Immature natural killer cell (primary cell): ENCODE measurements at regions not wholly inside any gene's neighbourhood (a gene's known extent, or its start where the extent isn't known, plus 50 kb on each side); places are given as distances from the start of the nearest gene placed in this dataset.
A peak's percentile ranks its signal among the peaks of the same experiment; 100 is the strongest.

Source experiments
- DNase-seq, 3 donors: peaks; one replicate each; pipeline ENCODE4 v3.0.0; 2022; ENCODE audit warnings: mixed read lengths in 1 of 3
- H3K27ac Mint-ChIP-seq, 6 donors: one replicate each; pipeline ENCODE4 v1.8.0; 2020; ENCODE audit warnings: mixed read lengths in 6 of 6, mild to moderate bottlenecking in 5 of 6, inconsistent platforms in 4 of 6, moderate library complexity in 3 of 6
- H3K27me3 Mint-ChIP-seq, 3 donors: one replicate each; pipeline ENCODE4 v1.8.0; 2020 to 2021; ENCODE audit warnings: low read depth in 3 of 3, mild to moderate bottlenecking in 3 of 3, mixed read lengths in 3 of 3, moderate library complexity in 3 of 3, inconsistent platforms in 1 of 3
- H3K36me3 Mint-ChIP-seq, 3 donors: one replicate each; pipeline ENCODE4 v1.8.0; 2020; ENCODE audit warnings: mixed read lengths in 3 of 3, inconsistent platforms in 2 of 3, mild to moderate bottlenecking in 2 of 3
- H3K4me1 Mint-ChIP-seq, 2 donors: one replicate each; pipeline ENCODE4 v1.8.0; 2020; ENCODE audit warnings: inconsistent platforms in 2 of 2, mild to moderate bottlenecking in 2 of 2, mixed read lengths in 2 of 2, moderate library complexity in 1 of 2
- H3K4me3 Mint-ChIP-seq, 5 donors: one replicate each; pipeline ENCODE4 v1.8.0; 2020; ENCODE audit warnings: mild to moderate bottlenecking in 5 of 5, mixed read lengths in 5 of 5, inconsistent platforms in 3 of 5, moderate library complexity in 3 of 5
- H3K9me3 Mint-ChIP-seq, 6 donors: one replicate each; pipeline ENCODE4 v1.8.0; 2020; ENCODE audit warnings: mild to moderate bottlenecking in 6 of 6, mixed read lengths in 6 of 6, inconsistent platforms in 4 of 6, moderate library complexity in 3 of 6

GRCh38 chr1:38569932-38570656, 289.5 kb downstream of the RRAGC start:
- no peaks in the 10 kb centered on the region for H3K36me3 Mint-ChIP-seq
- peaks cover 0 to 19% (median 6%) of the 10 kb centered on the region in 3 donors for H3K27me3 Mint-ChIP-seq
- H3K4me3 Mint-ChIP-seq = no peak overlapping the region
- no peaks in the 10 kb centered on the region for H3K4me1 Mint-ChIP-seq
- no peak overlapping the region for H3K27ac Mint-ChIP-seq
- DNase-seq = no peak
- no peaks in the 10 kb centered on the region for H3K9me3 Mint-ChIP-seq

GRCh38 chr1:38568061-38568857, 291.3 kb downstream of the RRAGC start:
- no peak for DNase-seq
- H3K9me3 Mint-ChIP-seq = no peaks in the 10 kb centered on the region

GRCh38 chr1:38567401-38567800, 292.2 kb downstream of the RRAGC start:
- no peak overlapping the region for H3K27ac Mint-ChIP-seq
- no peak overlapping the region for H3K4me3 Mint-ChIP-seq
- H3K4me1 Mint-ChIP-seq = peaks cover 12 to 13% of the 10 kb centered on the region in 2 donors
- H3K27me3 Mint-ChIP-seq = peaks cover 4 to 15% (median 7%) of the 10 kb centered on the region in 3 donors
- no peaks in the 10 kb centered on the region for H3K9me3 Mint-ChIP-seq
- H3K36me3 Mint-ChIP-seq = no peaks in the 10 kb centered on the region
- DNase-seq = no peak

More at GRCh38 chr1:38568061-38568857, 291.3 kb downstream of the RRAGC start:
- H3K4me3 Mint-ChIP-seq = no peak overlapping the region
- no peak overlapping the region for H3K27ac Mint-ChIP-seq
- peaks cover 3 to 17% (median 4%) of the 10 kb centered on the region in 3 donors for H3K27me3 Mint-ChIP-seq
- peaks cover 4 to 6% of the 10 kb centered on the region in 2 donors for H3K4me1 Mint-ChIP-seq
- H3K36me3 Mint-ChIP-seq = no peaks in the 10 kb centered on the region

- Mint-ChIP-seq H3K4me3 (no peak overlapping the region), H3K27ac (no peak overlapping the region), H3K9me3 (no peaks in the 10 kb centered on the region), H3K4me1 (peaks cover 32 to 34% of the 10 kb centered on the region in 2 donors), H3K27me3 (peaks cover 2 to 8% (median 6%) of the 10 kb centered on the region in 3 donors), H3K36me3 (no peaks in the 10 kb centered on the region)
- no peak for DNase-seq
Measured at GRCh38 chr1:38565020-38565491, 294.5 kb downstream of the RRAGC start.

- H3K36me3 Mint-ChIP-seq = no peaks in the 10 kb centered on the region
- peaks cover 6 to 13% (median 9%) of the 10 kb centered on the region in 3 donors for H3K27me3 Mint-ChIP-seq
- H3K27ac Mint-ChIP-seq = peak overlapping the region in 1 of 6 donors; percentile 31
- no peak overlapping the region for H3K4me3 Mint-ChIP-seq
- peaks cover 41 to 43% of the 10 kb centered on the region in 2 donors for H3K4me1 Mint-ChIP-seq
- DNase-seq = no peak
- no peaks in the 10 kb centered on the region for H3K9me3 Mint-ChIP-seq
Measured at GRCh38 chr1:38563942-38564735, 295.4 kb downstream of the RRAGC start.

- DNase-seq = no peak
- peaks cover 56 to 63% of the 10 kb centered on the region in 2 donors for H3K4me1 Mint-ChIP-seq
- no peaks in the 10 kb centered on the region for H3K36me3 Mint-ChIP-seq
- no peaks in the 10 kb centered on the region for H3K9me3 Mint-ChIP-seq
- peaks cover 7 to 15% (median 7%) of the 10 kb centered on the region in 3 donors for H3K27me3 Mint-ChIP-seq
- peak overlapping the region in 1 of 6 donors; percentile 59 for H3K27ac Mint-ChIP-seq
- peak overlapping the region in 3 of 5 donors; percentile 45 to 78 (median 57) for H3K4me3 Mint-ChIP-seq
Measured at GRCh38 chr1:38561725-38562124, 297.8 kb downstream of the RRAGC start.

GRCh38 chr1:38561110-38561509, 298.5 kb downstream of the RRAGC start:
- DNase-seq = no peak
- no peaks in the 10 kb centered on the region for H3K36me3 Mint-ChIP-seq
- H3K4me1 Mint-ChIP-seq = peaks cover 56 to 66% of the 10 kb centered on the region in 2 donors
- peak overlapping the region in 4 of 5 donors; percentile 41 to 87 (median 78) for H3K4me3 Mint-ChIP-seq
- peak overlapping the region in 4 of 6 donors; percentile 30 to 86 (median 50) for H3K27ac Mint-ChIP-seq
- H3K27me3 Mint-ChIP-seq = peaks cover 4 to 15% (median 6%) of the 10 kb centered on the region in 3 donors
- no peaks in the 10 kb centered on the region for H3K9me3 Mint-ChIP-seq

- DNase-seq = no peak
- H3K4me3 Mint-ChIP-seq = peak overlapping the region; percentile 77 to 87 (median 78)
- no peaks in the 10 kb centered on the region for H3K36me3 Mint-ChIP-seq
- peaks cover 4 to 15% (median 6%) of the 10 kb centered on the region in 3 donors for H3K27me3 Mint-ChIP-seq
- H3K4me1 Mint-ChIP-seq = peaks cover 56 to 66% of the 10 kb centered on the region in 2 donors
- no peaks in the 10 kb centered on the region for H3K9me3 Mint-ChIP-seq
- peak overlapping the region in 5 of 6 donors; percentile 30 to 91 (median 70) for H3K27ac Mint-ChIP-seq
Measured at GRCh38 chr1:38560457-38560856, 299.1 kb downstream of the RRAGC start.

- H3K4me3 Mint-ChIP-seq = peak overlapping the region; percentile 77 to 87 (median 78)
- peaks cover 56 to 66% of the 10 kb centered on the region in 2 donors for H3K4me1 Mint-ChIP-seq
- H3K36me3 Mint-ChIP-seq = no peaks in the 10 kb centered on the region
- no peaks in the 10 kb centered on the region for H3K9me3 Mint-ChIP-seq
- peak overlapping the region; percentile 77 to 91 (median 86) for H3K27ac Mint-ChIP-seq
- peaks cover 4 to 15% (median 6%) of the 10 kb centered on the region in 3 donors for H3K27me3 Mint-ChIP-seq
- peak; percentile 88 to 90 (median 89) for DNase-seq
Measured at GRCh38 chr1:38559446-38560165, 300.0 kb downstream of the RRAGC start.

GRCh38 chr1:38558500-38559445, 300.8 kb downstream of the RRAGC start:
- no peaks in the 10 kb centered on the region for H3K9me3 Mint-ChIP-seq
- no peaks in the 10 kb centered on the region for H3K36me3 Mint-ChIP-seq
- H3K27ac Mint-ChIP-seq = peak overlapping the region; percentile 77 to 91 (median 86)
- peak in 1 of 3 donors; percentile 8 for DNase-seq
- peaks cover 4 to 11% (median 6%) of the 10 kb centered on the region in 3 donors for H3K27me3 Mint-ChIP-seq
- peak overlapping the region; percentile 77 to 87 (median 78) for H3K4me3 Mint-ChIP-seq
- peaks cover 53 to 66% of the 10 kb centered on the region in 2 donors for H3K4me1 Mint-ChIP-seq

- Mint-ChIP-seq H3K9me3 (no peaks in the 10 kb centered on the region), H3K36me3 (no peaks in the 10 kb centered on the region), H3K4me3 (no peak overlapping the region), H3K27ac (peak overlapping the region; percentile 72 to 91 (median 84)), H3K4me1 (peaks cover 49 to 59% of the 10 kb centered on the region in 2 donors), H3K27me3 (peaks cover 4 to 11% (median 6%) of the 10 kb centered on the region in 3 donors)
- DNase-seq = no peak
Measured at GRCh38 chr1:38558055-38558454, 301.5 kb downstream of the RRAGC start.

GRCh38 chr1:38555594-38555993, 304.0 kb downstream of the RRAGC start:
- Mint-ChIP-seq H3K4me3 (no peak overlapping the region), H3K27me3 (peaks cover 6 to 9% (median 8%) of the 10 kb centered on the region in 3 donors), H3K27ac (peak overlapping the region in 1 of 6 donors; percentile 77), H3K36me3 (no peaks in the 10 kb centered on the region), H3K4me1 (peaks cover 30 to 37% of the 10 kb centered on the region in 2 donors), H3K9me3 (no peaks in the 10 kb centered on the region)
- no peak for DNase-seq
